GM18951 (cell line): ENCODE measurements at regions not wholly inside any gene's neighbourhood (a gene's known extent, or its start where the extent isn't known, plus 50 kb on each side); places are given as distances from the start of the nearest gene placed in this dataset.
"Not testable (repeated sequence)": the region's sequence is repeated elsewhere in the genome, so short reads cannot be mapped to it uniquely, and the experiment has no call there.

ENCODE experiments used
- POLR2A ChIP-seq: IDR thresholded peaks from 4 replicates; pipeline ENCODE4 v1.6.1; 2011; ENCODE audit warnings: mild to moderate bottlenecking; ENCODE audit not compliant: insufficient read length, insufficient read depth; ENCODE audit errors: extremely low read depth
- in situ Hi-C: fragments of 300-500 bp; cut with MboI; formaldehyde crosslinking; loops from one replicate; pipeline ENCODE4 v1.12.0; 2022; ENCODE audit warnings: low sequenced_read_pairs, mixed read lengths, inconsistent platforms; ENCODE audit not compliant: unreplicated experiment

DNA sequence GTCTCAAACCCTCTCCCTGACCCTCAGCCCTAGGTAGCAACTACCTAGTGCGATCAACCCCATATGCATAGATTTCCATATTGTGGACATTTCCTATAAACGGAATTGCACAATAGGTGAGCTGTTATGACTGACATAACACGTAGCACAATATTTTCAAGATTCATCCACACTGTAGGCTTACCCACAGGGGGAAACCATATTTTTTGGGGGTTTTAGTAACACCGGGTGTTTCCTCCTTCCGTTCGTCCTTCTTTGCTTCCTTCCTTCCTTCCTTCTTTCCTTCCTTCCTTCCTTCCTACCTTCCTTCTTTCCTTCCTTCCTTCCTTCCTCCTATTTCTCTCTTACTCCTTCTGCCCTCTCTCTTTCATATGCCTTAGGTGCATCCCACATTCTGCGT is 524.2 kb downstream of the CWH43 start:
- in situ Hi-C loops = loop anchor here (5.0 to 10.0 kb wide), 2 partner anchors 185 to 228 kb away; no protein-coding TSS in a partner anchor

DNA sequence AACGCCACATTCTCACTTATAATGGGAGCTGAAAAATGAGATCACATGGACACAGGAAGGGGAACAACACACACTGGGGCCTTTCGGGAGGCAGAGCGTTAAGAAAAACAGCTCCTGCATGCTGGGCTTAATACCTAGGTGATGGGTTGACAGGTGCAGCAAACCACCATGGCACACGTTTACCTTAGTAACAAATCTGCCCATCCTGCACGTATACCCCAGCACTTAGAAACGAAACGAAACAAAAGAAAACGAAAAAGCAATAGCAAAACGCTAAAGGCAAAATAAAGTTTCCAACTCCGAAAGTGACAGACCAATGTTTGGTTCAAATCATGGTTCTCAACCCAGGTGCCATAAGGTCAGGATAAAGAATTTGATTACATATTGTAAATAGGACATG is 525.3 kb downstream of the CWH43 start:
- in situ Hi-C loops = loop anchor here (5.0 to 10.0 kb wide), 2 partner anchors 187 to 229 kb away; no protein-coding TSS in a partner anchor

GRCh38 chr4:49511881-49512491 is 525.9 kb downstream of the CWH43 start:
- in situ Hi-C loops = loop anchor here (5.0 to 10.0 kb wide), 2 partner anchors 187 to 230 kb away; no protein-coding TSS in a partner anchor

DNA sequence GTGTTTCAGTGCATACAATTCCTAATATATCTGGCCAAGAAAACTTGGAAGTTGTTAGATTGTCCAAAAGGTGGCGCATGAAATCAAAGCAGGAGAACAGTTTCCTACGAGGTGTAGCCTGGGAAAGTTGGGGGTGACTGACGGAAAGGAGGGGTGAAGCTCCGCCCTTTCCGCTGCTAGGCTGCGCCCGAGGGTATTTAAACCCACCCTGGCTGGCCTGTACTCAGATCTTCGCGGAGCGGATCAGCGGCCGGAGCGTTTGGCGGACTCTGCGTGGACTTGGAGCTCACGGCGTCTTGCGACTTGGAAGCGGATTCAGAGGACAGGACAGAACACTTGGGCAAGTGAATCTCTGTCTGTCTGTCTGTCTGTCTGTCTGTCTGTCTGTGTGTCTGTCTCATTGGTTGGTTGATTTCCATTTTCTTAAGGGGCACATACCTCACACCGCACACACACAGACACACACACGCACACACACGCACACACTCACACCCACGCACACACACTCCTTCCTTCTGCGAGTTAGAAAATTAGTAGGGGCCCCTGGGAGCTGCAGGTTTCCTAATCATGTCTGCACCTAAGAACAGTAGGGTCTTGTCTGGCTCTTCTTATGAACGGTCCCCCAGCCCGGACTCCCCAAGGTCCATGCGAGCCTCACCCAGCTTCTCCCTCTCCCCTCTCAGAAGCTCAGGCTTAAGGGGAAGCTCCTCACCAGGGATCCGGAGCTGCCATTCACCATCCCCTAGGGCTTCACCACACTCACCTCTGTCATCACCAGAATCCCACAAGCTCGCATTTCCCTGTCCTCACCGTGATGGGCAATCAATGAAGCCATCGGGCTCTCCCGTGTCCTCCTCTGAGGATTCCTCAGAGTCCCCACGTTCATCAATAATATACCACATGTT is 526.8 kb downstream of the CWH43 start:
- in situ Hi-C loops = loop anchor here (5.0 to 10.0 kb wide), 2 partner anchors 188 to 231 kb away; no protein-coding TSS in a partner anchor

DNA sequence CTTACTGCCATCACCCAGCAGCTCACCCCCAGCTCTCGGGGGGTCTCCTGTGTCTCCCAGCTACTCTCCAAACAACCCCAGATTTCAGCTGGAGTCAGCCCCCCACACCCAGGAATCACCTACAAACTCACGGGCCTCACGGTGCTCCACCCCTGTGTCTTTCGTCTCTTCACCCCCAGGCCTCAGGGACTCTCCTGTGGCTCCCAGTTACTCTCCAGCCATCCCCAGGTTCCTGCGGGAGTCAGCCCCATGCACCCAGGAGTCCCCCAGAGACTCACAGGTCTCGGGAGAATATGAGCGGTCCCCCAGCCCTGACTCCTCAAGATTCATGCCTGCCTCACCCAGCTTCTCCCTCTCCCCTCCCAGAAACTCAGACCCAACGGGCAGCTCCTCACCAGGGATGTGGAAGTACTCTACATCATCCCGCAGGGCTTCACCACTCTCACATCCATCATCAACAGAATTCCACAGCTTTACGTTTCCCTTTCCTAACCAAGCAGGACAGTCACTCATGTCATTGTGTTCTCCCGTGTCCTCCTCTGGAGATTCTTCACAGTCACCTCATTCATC is 527.6 kb downstream of the CWH43 start:
- in situ Hi-C loops = loop anchor here (5.0 to 10.0 kb wide), 2 partner anchors 189 to 231 kb away; no protein-coding TSS in a partner anchor

GRCh38 chr4:49514171-49514699 is 528.2 kb downstream of the CWH43 start:
- in situ Hi-C loops = loop anchor here (5.0 to 10.0 kb wide), 2 partner anchors 189 to 232 kb away; no protein-coding TSS in a partner anchor

GRCh38 chr4:49514841-49515240 is 528.8 kb downstream of the CWH43 start:
- in situ Hi-C loops = loop anchor here (5.0 to 10.0 kb wide), 2 partner anchors 190 to 233 kb away; no protein-coding TSS in a partner anchor

- in situ Hi-C loops = loop anchor here (10.0 kb wide), 1 partner anchor 190 kb away; no protein-coding TSS in a partner anchor
Measured at GRCh38 chr4:49515241-49515640, 529.2 kb downstream of the CWH43 start.

DNA sequence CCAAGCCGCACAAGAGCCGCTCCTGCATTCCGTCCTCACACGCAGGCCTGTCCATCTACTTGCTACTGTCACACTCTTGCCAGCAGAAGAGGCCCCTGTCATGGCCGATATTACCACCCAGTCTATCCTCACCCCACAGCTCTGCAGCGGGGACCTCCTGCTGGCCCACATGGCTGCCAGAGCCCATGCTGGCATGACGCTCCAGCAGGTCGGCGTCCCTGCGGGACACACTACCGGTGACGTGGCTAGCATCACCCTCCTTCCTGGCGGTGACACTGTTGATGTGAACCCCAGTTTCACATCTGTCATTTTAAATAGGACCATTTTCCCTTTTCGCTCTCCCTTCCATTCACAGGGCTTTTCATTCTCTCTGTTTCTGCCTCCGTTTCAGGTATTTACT is 530.0 kb downstream of the CWH43 start:
- in situ Hi-C loops = loop anchor here (10.0 kb wide), 1 partner anchor 191 kb away; no protein-coding TSS in a partner anchor

DNA sequence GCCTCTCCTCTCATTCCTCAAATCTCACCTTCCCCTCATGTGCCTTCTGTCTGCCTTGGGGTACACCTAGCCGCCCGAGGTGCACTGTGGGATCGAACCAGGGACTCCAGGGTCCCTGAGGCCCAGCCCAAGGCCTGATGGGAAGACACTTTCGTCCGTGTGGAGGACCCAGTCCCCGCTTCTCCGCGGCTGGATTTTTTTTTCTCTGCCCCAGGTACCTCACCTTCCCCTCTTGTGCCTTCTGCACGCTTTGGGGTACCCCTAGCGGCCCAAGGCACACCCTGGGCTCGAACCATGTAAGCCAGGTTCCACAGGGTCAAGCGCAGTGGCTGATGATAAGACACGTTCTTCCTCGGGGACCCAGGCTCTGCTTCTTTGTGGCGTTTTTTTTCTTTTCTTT is 530.7 kb downstream of the CWH43 start:
- in situ Hi-C loops = loop anchor here (10.0 kb wide), 1 partner anchor 192 kb away; no protein-coding TSS in a partner anchor
- no peak for TF ChIP-seq POLR2A

- in situ Hi-C loops = loop anchor here (10.0 kb wide), 1 partner anchor 193 kb away; no protein-coding TSS in a partner anchor
Measured at GRCh38 chr4:49517485-49518205, 531.6 kb downstream of the CWH43 start.

GRCh38 chr4:49519150-49520035 is 533.3 kb downstream of the CWH43 start:
- in situ Hi-C loops = loop anchor here (10.0 kb wide), 1 partner anchor 195 kb away; no protein-coding TSS in a partner anchor

- in situ Hi-C loops = not testable (repeated sequence)
Measured at GRCh38 chr4:49523816-49524765, 538.0 kb downstream of the CWH43 start.

DNA sequence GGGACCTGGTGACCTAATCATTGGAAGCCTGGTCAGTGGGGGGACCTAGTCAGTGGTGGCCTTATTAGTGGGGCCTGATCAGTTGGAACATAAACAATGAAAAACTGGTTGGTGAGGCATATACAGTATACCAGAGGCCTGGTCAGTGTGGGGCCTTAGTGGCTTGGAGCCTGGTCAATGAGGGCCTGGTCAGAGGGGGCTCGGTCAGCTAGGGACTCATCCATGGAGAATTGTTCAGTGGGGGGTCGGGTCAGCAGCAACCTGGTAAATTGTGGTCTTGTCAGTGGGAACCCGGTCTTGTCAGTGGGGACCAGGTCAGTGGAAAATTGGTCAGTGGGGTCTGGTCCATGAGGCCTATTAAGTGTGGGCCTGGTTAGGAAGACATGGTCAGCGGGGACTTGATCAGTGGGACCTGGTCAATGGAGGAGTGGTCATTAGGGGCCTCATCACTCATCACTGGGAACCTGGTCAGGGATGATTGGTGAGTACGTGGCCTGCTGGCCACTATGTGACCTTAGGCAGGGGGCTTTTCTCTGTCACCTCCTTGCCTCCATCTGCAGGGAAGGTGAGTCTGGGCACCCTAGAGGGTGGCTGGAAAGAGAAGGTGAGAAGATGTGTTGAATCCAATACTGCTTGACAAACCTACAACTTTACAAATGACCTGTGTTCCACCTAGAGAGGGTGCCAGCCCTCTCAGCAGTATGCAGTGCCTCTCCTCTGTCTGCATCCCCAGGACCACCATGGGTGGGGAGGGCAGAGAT is 573.0 kb downstream of the CWH43 start:
- in situ Hi-C loops = loop anchor here (25.0 kb wide), 1 partner anchor 322 kb away; no protein-coding TSS in a partner anchor

DNA sequence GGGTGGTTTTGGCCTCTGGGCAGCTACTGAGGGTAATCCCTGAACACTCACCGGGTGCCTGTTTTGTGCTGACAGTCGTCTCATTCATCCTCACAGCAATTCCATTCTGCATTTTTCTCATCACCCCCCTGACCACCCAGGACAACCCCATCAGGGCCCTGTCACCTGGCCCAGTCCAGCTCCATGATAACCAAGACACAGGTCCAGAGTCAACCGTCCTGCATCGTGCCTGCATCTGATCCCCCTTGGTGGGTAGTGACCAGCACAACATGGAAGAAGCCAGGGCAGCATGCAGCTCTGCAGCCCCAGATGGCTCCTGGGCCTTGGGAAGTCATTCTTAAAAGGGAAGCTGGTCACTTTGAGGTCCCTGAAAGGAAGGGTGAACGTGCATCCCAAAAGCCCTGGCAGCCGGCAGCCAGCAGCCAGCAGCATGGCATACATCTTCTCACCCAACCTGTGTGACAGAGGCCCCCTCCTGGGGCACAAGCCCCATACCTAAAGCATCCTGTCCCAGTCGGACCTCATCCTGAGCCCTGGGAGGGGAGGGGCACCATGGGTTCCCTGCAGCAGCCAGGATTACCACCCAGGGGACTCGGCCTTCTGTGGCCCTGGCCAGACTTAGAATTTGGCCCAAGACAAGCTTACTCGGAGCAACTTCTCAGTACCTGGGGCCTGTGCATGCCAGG is 574.2 kb downstream of the CWH43 start:
- in situ Hi-C loops = loop anchor here (25.0 kb wide), 1 partner anchor 323 kb away; no protein-coding TSS in a partner anchor
